ENCODE measurements at regions not wholly inside any gene's neighbourhood (a gene's known extent, or its start where the extent isn't known, plus 50 kb on each side); places are given as distances from the start of the nearest gene placed in this dataset.

DNA sequence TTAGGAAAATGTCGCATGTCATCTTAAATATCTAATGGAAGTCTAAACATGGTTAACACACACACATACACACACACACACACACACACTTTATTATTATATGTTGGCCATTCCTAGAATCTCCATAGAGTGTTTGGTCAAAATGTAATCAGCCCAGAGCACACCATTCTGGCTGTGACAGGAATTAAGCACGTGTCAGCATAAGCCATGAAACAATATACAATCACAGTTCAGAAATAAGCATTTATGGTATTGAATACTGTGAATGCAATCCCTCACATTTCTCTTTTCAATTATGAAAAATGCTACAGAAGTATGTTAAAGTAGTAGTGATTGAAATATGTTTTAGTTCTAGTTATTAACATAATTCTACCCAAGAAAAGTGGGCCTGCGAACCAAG, 611.6 kb downstream of the PRELID2 start:
- TF ChIP-seq, protein P1, sequence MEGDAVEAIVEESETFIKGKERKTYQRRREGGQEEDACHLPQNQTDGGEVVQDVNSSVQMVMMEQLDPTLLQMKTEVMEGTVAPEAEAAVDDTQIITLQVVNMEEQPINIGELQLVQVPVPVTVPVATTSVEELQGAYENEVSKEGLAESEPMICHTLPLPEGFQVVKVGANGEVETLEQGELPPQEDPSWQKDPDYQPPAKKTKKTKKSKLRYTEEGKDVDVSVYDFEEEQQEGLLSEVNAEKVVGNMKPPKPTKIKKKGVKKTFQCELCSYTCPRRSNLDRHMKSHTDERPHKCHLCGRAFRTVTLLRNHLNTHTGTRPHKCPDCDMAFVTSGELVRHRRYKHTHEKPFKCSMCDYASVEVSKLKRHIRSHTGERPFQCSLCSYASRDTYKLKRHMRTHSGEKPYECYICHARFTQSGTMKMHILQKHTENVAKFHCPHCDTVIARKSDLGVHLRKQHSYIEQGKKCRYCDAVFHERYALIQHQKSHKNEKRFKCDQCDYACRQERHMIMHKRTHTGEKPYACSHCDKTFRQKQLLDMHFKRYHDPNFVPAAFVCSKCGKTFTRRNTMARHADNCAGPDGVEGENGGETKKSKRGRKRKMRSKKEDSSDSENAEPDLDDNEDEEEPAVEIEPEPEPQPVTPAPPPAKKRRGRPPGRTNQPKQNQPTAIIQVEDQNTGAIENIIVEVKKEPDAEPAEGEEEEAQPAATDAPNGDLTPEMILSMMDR (IDR thresholded peaks at IDR 0.05): no peak
- TF ChIP-seq POLR2A (IDR thresholded peaks at IDR 0.05): no peak
